Ovary (tissue), 3 donors: ENCODE measurements at regions not wholly inside any gene's neighbourhood (a gene's known extent, or its start where the extent isn't known, plus 50 kb on each side); places are given as distances from the start of the nearest gene placed in this dataset.

ENCODE experiments used
- EP300 ChIP-seq: sonication (generic); formaldehyde crosslinking; IDR thresholded peaks from one replicate; pipeline ENCODE4 v1.6.1; 2017; ENCODE audit warnings: antibody characterized with exemption
- TF ChIP-seq, protein P1 (sequence below), 3 donors: fragments of 450-650 bp in 2 of 3; fragments of 200-600 bp in 1 of 3; IDR thresholded peaks; one replicate each; pipeline versions ENCODE4 v1.5.1 to v1.8.0; 2016 to 2022; ENCODE audit warnings: antibody characterized with exemption in 3 of 3, mild to moderate bottlenecking in 1 of 3
- donor health status: DM: no; HTN: no; CAD: no.

DNA sequence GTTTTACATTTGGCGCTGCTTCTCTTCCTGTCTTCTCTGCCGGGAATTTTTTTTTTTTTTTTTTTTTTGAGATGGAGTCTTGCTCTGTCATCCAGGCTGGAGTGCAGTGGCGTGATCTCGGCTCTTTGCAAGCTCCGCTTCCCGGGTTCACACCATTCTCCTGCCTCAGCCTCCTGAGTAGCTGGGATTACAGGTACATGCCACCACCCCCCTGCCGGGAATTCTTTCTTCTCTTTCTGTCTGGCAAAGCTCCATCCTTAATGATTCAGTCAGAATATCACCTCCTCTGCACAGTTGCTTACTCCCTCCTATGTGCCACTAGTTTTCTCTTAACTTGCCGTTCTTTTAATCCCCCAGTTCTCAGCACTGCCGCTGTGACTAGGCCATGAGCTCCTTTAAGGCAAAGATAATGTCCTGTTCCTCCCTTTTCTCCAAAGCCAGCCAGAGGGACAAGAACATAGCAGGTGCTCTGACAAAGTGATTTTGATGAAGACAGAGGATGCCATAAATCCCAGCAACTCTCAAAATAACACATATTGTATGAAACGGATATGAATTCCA lies 112.1 kb upstream of the LRATD1 start:
- TF ChIP-seq EP300 = no peak
- TF ChIP-seq, protein P1, sequence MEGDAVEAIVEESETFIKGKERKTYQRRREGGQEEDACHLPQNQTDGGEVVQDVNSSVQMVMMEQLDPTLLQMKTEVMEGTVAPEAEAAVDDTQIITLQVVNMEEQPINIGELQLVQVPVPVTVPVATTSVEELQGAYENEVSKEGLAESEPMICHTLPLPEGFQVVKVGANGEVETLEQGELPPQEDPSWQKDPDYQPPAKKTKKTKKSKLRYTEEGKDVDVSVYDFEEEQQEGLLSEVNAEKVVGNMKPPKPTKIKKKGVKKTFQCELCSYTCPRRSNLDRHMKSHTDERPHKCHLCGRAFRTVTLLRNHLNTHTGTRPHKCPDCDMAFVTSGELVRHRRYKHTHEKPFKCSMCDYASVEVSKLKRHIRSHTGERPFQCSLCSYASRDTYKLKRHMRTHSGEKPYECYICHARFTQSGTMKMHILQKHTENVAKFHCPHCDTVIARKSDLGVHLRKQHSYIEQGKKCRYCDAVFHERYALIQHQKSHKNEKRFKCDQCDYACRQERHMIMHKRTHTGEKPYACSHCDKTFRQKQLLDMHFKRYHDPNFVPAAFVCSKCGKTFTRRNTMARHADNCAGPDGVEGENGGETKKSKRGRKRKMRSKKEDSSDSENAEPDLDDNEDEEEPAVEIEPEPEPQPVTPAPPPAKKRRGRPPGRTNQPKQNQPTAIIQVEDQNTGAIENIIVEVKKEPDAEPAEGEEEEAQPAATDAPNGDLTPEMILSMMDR (IDR thresholded peaks at IDR 0.05) = no peak
